H1 (cell line): ENCODE measurements at regions not wholly inside any gene's neighbourhood (a gene's known extent, or its start where the extent isn't known, plus 50 kb on each side); places are given as distances from the start of the nearest gene placed in this dataset.

Source experiments
- CTCF ChIA-PET: fragments of 300-600 bp; sonication (Branson Sonifier 250); formaldehyde crosslinking; loops from one replicate; lab custom pipeline; 2021; ENCODE audit not compliant: partially characterized antibody; lab: Charles Lee
- POLR2A ChIA-PET: fragments of 300-600 bp; sonication (Branson Sonifier 250); formaldehyde crosslinking; loops from one replicate; lab custom pipeline; 2021; ENCODE audit warnings: inconsistent platforms; ENCODE audit not compliant: partially characterized antibody; lab: Charles Lee
- DNase-seq, 2 experiments: peaks; one replicate each; pipeline versions ENCODE4 v3.0.0 to v3.0.0-alpha.2; 2010 to 2022; ENCODE audit warnings: low spot score in 2 of 2, low read depth in 1 of 2, mixed read lengths in 1 of 2
- FAIRE-seq: peaks from 2 replicates; lab custom pipeline; 2011; peaks lifted over from hg19 to GRCh38; lab: Jason Lieb, UNC
- H2AFZ ChIP-seq: 2 replicates; pipeline ENCODE4 v1.8.1; 2012; ENCODE audit warnings: low read length, inconsistent platforms
- H2AK5ac ChIP-seq: 2 replicates; pipeline ENCODE4 v1.6.1; 2013; ENCODE audit warnings: low read depth, low read length
- H2BK120ac ChIP-seq: replicated peaks from 2 replicates; pipeline ENCODE3; 2013; ENCODE audit warnings: low read depth, low read length, inconsistent platforms
- H2BK12ac ChIP-seq: 2 replicates; pipeline ENCODE4 v1.6.1; 2013; ENCODE audit warnings: low read depth, low read length
- H2BK15ac ChIP-seq: 2 replicates; pipeline ENCODE4 v1.6.1; 2013; ENCODE audit warnings: low read length
- H2BK20ac ChIP-seq: 2 replicates; pipeline ENCODE4 v1.6.1; 2013; ENCODE audit warnings: low read length
- H2BK5ac ChIP-seq: 2 replicates; pipeline ENCODE4 v1.6.1; 2013; ENCODE audit warnings: low read depth, low read length
- H3K14ac ChIP-seq: 2 replicates; pipeline ENCODE4 v1.6.1; 2013; ENCODE audit warnings: inconsistent platforms; ENCODE audit not compliant: insufficient read length
- H3K18ac ChIP-seq: 2 replicates; pipeline ENCODE4 v1.6.1; 2013; ENCODE audit warnings: low read length; ENCODE audit errors: extremely low read depth
- H3K23ac ChIP-seq: 2 replicates; pipeline ENCODE4 v1.6.1; 2013; ENCODE audit warnings: inconsistent platforms; ENCODE audit not compliant: insufficient read length
- H3K23me2 ChIP-seq: 2 replicates; pipeline ENCODE4 v1.6.1; 2013; ENCODE audit warnings: low read depth, low read length
- H3K27ac ChIP-seq: 2 replicates; pipeline ENCODE4 v1.6.1; 2011; ENCODE audit warnings: low read depth, low read length, inconsistent platforms
- H3K27me3 ChIP-seq, 4 experiments: replicated peaks in 1 of 4; 1 replicate in 1 of 4; 2 replicates in 3 of 4; pipeline versions ENCODE4 v1.6.1 to v1.8.1; 2011 to 2013; ENCODE audit warnings: low read length in 3 of 4, mild to moderate bottlenecking in 3 of 4, inconsistent platforms in 2 of 4, mixed read lengths in 2 of 4, moderate library complexity in 1 of 4; ENCODE audit not compliant: control insufficient read depth in 3 of 4, insufficient read depth in 3 of 4; ENCODE audit errors: extremely low read depth in 1 of 4
- H3K36me3 ChIP-seq, 4 experiments: 2 replicates each; pipeline versions ENCODE4 v1.6.1 to v1.8.1; 2011 to 2013; ENCODE audit warnings: mild to moderate bottlenecking in 4 of 4, low read length in 3 of 4, moderate library complexity in 2 of 4, control low read depth in 1 of 4, inconsistent platforms in 1 of 4; ENCODE audit not compliant: insufficient read depth in 4 of 4, control insufficient read depth in 2 of 4
- H3K4ac ChIP-seq: replicated peaks from 2 replicates; pipeline ENCODE3; 2013; ENCODE audit warnings: low read length, low read depth, mixed read lengths, inconsistent platforms; ENCODE audit not compliant: insufficient read length
- H3K4me1 ChIP-seq, 4 experiments: replicated peaks in 1 of 4; 1 replicate in 1 of 4; 2 replicates in 3 of 4; pipeline versions ENCODE4 v1.6.1 to v1.8.1; 2011 to 2013; ENCODE audit warnings: low read length in 3 of 4, inconsistent platforms in 2 of 4, mixed read lengths in 1 of 4; ENCODE audit not compliant: insufficient read depth in 4 of 4, control insufficient read depth in 3 of 4
- H3K4me2 ChIP-seq, 2 experiments: 2 replicates each; pipeline versions ENCODE4 v1.6.1 to v1.8.1; 2011 to 2013; ENCODE audit warnings: low read depth in 2 of 2, low read length in 2 of 2, control low read depth in 1 of 2, inconsistent platforms in 1 of 2, mild to moderate bottlenecking in 1 of 2; ENCODE audit not compliant: insufficient read depth in 1 of 2
- H3K4me3 ChIP-seq, 4 experiments: fragments of 200-600, 300-600 bp in 1 of 4; sonication (generic), shearing (Covaris generic), sonication (Bioruptor Twin) in 1 of 4; 2 replicates each; pipeline versions ENCODE4 v1.5.1 to v1.8.1; 2011 to 2016; ENCODE audit warnings: low read length in 4 of 4, low read depth in 3 of 4, control low read depth in 2 of 4, inconsistent platforms in 2 of 4, mild to moderate bottlenecking in 2 of 4, mixed read lengths in 1 of 4, moderate library complexity in 1 of 4; ENCODE audit not compliant: insufficient read depth in 2 of 4; ENCODE audit errors: extremely low read depth in 1 of 4
- H3K56ac ChIP-seq: replicated peaks from 2 replicates; pipeline ENCODE3; 2013; ENCODE audit warnings: low read depth, mild to moderate bottlenecking, mixed read lengths, low read length, inconsistent platforms; ENCODE audit not compliant: insufficient read length
- H3K79me1 ChIP-seq: 2 replicates; pipeline ENCODE4 v1.6.1; 2013; ENCODE audit warnings: low read depth, low read length, control low read depth
- H3K79me2 ChIP-seq, 2 experiments: 2 replicates each; pipeline versions ENCODE4 v1.6.1 to v1.8.1; 2012 to 2013; ENCODE audit warnings: low read length in 2 of 2, mild to moderate bottlenecking in 2 of 2, inconsistent platforms in 1 of 2; ENCODE audit not compliant: insufficient read depth in 2 of 2, control insufficient read depth in 1 of 2
- H3K9ac ChIP-seq, 4 experiments: replicated peaks in 1 of 4; 1 replicate in 1 of 4; 2 replicates in 3 of 4; pipeline versions ENCODE4 v1.6.1 to v1.8.1; 2011 to 2013; ENCODE audit warnings: low read depth in 3 of 4, low read length in 3 of 4, control low read depth in 2 of 4, mild to moderate bottlenecking in 2 of 4, moderate library complexity in 2 of 4, inconsistent platforms in 1 of 4; ENCODE audit errors: extremely low read depth in 1 of 4
- H3K9me3 ChIP-seq, 2 experiments: 2 replicates each; pipeline versions ENCODE4 v1.6.1 to v1.8.1; 2012 to 2013; ENCODE audit warnings: mild to moderate bottlenecking in 2 of 2, moderate library complexity in 2 of 2, control low read depth in 1 of 2, inconsistent platforms in 1 of 2, low read depth in 1 of 2, low read length in 1 of 2, mixed read lengths in 1 of 2; ENCODE audit not compliant: insufficient read depth in 2 of 2
- H4K20me1 ChIP-seq, 2 experiments: replicated peaks in 1 of 2; 2 replicates each; pipeline versions ENCODE3 to v1.8.1; 2011 to 2013; ENCODE audit warnings: inconsistent platforms in 2 of 2, low read length in 2 of 2, mild to moderate bottlenecking in 1 of 2; ENCODE audit not compliant: insufficient read depth in 2 of 2, control insufficient read depth in 1 of 2
- H4K5ac ChIP-seq: 2 replicates; pipeline ENCODE4 v1.6.1; 2013; ENCODE audit warnings: low read length, low read depth, mixed read lengths, inconsistent platforms; ENCODE audit not compliant: insufficient read length
- H4K8ac ChIP-seq: 2 replicates; pipeline ENCODE4 v1.8.0; 2013; ENCODE audit warnings: mild to moderate bottlenecking, moderate library complexity, low read length, inconsistent platforms; ENCODE audit not compliant: insufficient read depth; ENCODE audit errors: extremely low read depth
- H4K91ac ChIP-seq: replicated peaks from 2 replicates; pipeline ENCODE3; 2013; ENCODE audit warnings: low read length, mixed read lengths, inconsistent platforms; ENCODE audit not compliant: insufficient read length
- ASH2L ChIP-seq: fragments of 200-600, 300-600 bp; sonication (generic); IDR thresholded peaks from one replicate; pipeline ENCODE4 v1.7.1; 2017; ENCODE audit warnings: low read length
- BCL11A ChIP-seq, 2 experiments: IDR thresholded peaks; one replicate each; pipeline ENCODE4 v1.6.1; 2011; ENCODE audit warnings: low read depth in 2 of 2, low read length in 2 of 2, mild to moderate bottlenecking in 2 of 2
- CREB1 ChIP-seq: IDR thresholded peaks from 2 replicates; pipeline ENCODE4 v1.6.1; 2012; ENCODE audit warnings: inconsistent platforms
- FOSL1 ChIP-seq: IDR thresholded peaks from 2 replicates; pipeline ENCODE4 v1.6.1; 2011; ENCODE audit warnings: mild to moderate bottlenecking, low read depth, low read length, moderate library complexity; ENCODE audit not compliant: insufficient read depth
- JUND ChIP-seq: IDR thresholded peaks from 2 replicates; pipeline ENCODE4 v1.6.1; 2011; ENCODE audit warnings: mild to moderate bottlenecking, improper control_type of control experiment, low read length
- SIX5 ChIP-seq: IDR thresholded peaks from 2 replicates; pipeline ENCODE4 v1.6.1; 2011; ENCODE audit warnings: mild to moderate bottlenecking, low read depth, low read length
- TAF7 ChIP-seq: optimal IDR thresholded peaks from 2 replicates; pipeline ENCODE3; 2011; ENCODE audit warnings: low read depth, mild to moderate bottlenecking, inconsistent platforms, low read length, moderate library complexity, borderline replicate concordance
- WGBS, 2 experiments: shearing (Covaris generic) in 1 of 2; methylation state at CpG; one replicate each; pipeline versions ENCODE4 v1.1.6 to v1.1.7; 2013 to 2015; ENCODE audit warnings: low lambda C conversion rate in 2 of 2, mixed read lengths in 2 of 2, inconsistent platforms in 1 of 2, low coverage in 1 of 2, missing lambda C conversion rate in 1 of 2; ENCODE audit not compliant: insufficient replicate concordance in 2 of 2, insufficient coverage in 1 of 2, insufficient read length in 1 of 2; ENCODE audit errors: extremely low coverage in 1 of 2, missing lambda C conversion rate in 1 of 2; 5-methylcytosine and 5-hydroxymethylcytosine counted together

GRCh38 chr21:27293239-27293638, 326.4 kb upstream of the ADAMTS5 start:
- Histone ChIP-seq H3K27ac (no peak overlapping the region), H2AK5ac (no peak overlapping the region), H4K20me1 (no peaks in the 10 kb centered on the region), H3K18ac (no peak overlapping the region), H3K9ac (no peak overlapping the region), H3K79me1 (no peaks in the 10 kb centered on the region), H4K5ac (no peak overlapping the region), H2AFZ (no peak overlapping the region), H2BK20ac (no peak overlapping the region), H4K91ac (no peak overlapping the region), H4K8ac (no peak overlapping the region), H3K9me3 (no peaks in the 10 kb centered on the region), H3K4me1 (no peaks in the 10 kb centered on the region), H2BK12ac (no peak overlapping the region), H2BK5ac (no peak overlapping the region), H3K27me3 (no peaks in the 10 kb centered on the region), H2BK15ac (no peak overlapping the region), H3K4me2 (no peak overlapping the region), H3K56ac (no peak overlapping the region), H3K4me3 (no peak overlapping the region), H3K23me2 (no peaks in the 10 kb centered on the region), H3K79me2 (no peaks in the 10 kb centered on the region), H3K23ac (no peak overlapping the region), H3K14ac (no peak overlapping the region), H3K4ac (no peak overlapping the region), H2BK120ac (no peak overlapping the region), H3K36me3 (no peaks in the 10 kb centered on the region)
- TF ChIP-seq JUND: no peak
- no peak for TF ChIP-seq BCL11A (IDR thresholded peaks at IDR 0.05; ENCODE audit: low read depth in 2 of 2, low read length in 2 of 2)
- no peak for TF ChIP-seq FOSL1
- no peak for TF ChIP-seq TAF7
- TF ChIP-seq CREB1: no peak
- TF ChIP-seq SIX5: no peak
- no peak for TF ChIP-seq ASH2L
- POLR2A ChIA-PET: interaction anchor here (0.5 kb wide), 1 partner anchor 24 kb away, joined by 5 read pairs; no protein-coding TSS in a partner anchor
- no peak for DNase-seq
- CTCF ChIA-PET: no interaction called here
- FAIRE-seq: no peak
- 74% methylated on average over 1 of the region's 1 CpG; no CpG with 5 or more reads in 1 of the 2 experiments for WGBS, 2 experiments
